ENCODE measurements at regions not wholly inside any gene's neighbourhood (a gene's known extent, or its start where the extent isn't known, plus 50 kb on each side); places are given as distances from the start of the nearest gene placed in this dataset.

DNA sequence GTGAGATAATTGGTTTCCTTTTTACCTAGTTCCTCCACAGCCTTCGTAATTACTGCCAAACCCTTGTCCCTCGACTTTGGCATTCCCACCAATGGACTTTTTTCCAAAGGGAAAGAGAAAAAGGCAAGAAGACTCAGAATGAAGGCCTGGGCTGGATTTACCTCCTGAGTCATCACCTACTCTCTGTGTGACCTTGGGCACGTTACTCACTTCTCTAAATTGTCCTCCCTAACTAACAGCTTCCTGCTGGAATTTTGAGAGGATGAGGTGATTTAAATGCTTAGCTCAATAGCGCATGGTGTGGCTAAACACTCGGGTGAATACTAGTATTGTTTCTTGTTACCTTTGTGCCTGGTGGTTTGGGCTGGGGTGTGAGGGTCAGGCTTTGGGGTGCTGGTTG lies 146.6 kb downstream of the DHX35 start:
- Histone ChIP-seq H2BK120ac (replicated peaks; ENCODE audit: low read depth, low read length) (no peak overlapping the region), H4K5ac (ENCODE audit: insufficient read length, low read depth, low read length) (no peak overlapping the region), H4K91ac (replicated peaks; ENCODE audit: insufficient read length, low read length) (no peak overlapping the region), H3K18ac (ENCODE audit: extremely low read depth, low read length) (no peak overlapping the region), H2BK5ac (ENCODE audit: low read depth, low read length) (no peak overlapping the region), H3K14ac (ENCODE audit: insufficient read length) (no peak overlapping the region), H3K9me3 (ENCODE audit: insufficient read depth in 2 of 2, low read depth in 1 of 2, low read length in 1 of 2) (no peaks in the 10 kb centered on the region), H3K4me3 (ENCODE audit: extremely low read depth in 1 of 4, insufficient read depth in 2 of 4, low read depth in 3 of 4, low read length in 4 of 4) (no peak overlapping the region), H3K27ac (ENCODE audit: low read depth, low read length) (no peak overlapping the region), H3K4ac (replicated peaks; ENCODE audit: insufficient read length, low read depth, low read length) (no peak overlapping the region), H2BK15ac (ENCODE audit: low read length) (no peak overlapping the region), H2AFZ (ENCODE audit: low read length) (no peak overlapping the region), H3K23me2 (ENCODE audit: low read depth, low read length) (peaks cover 2% of the 10 kb centered on the region; the same call in 1 of the 2 replicates), H3K79me2 (ENCODE audit: control insufficient read depth in 1 of 2, insufficient read depth in 2 of 2, low read length in 2 of 2) (no peaks in the 10 kb centered on the region), H4K20me1 (replicated peaks in 1 of 2; ENCODE audit: control insufficient read depth in 1 of 2, insufficient read depth in 2 of 2, low read length in 2 of 2) (no peaks in the 10 kb centered on the region), H3K27me3 (replicated peaks in 1 of 4; ENCODE audit: control insufficient read depth in 3 of 4, extremely low read depth in 1 of 4, insufficient read depth in 3 of 4, low read length in 3 of 4) (no peaks in the 10 kb centered on the region), H3K9ac (replicated peaks in 1 of 4; ENCODE audit: extremely low read depth in 1 of 4, low read depth in 3 of 4, low read length in 3 of 4) (no peak overlapping the region), H2BK12ac (ENCODE audit: low read depth, low read length) (no peak overlapping the region), H3K79me1 (ENCODE audit: low read depth, low read length) (no peaks in the 10 kb centered on the region), H2BK20ac (ENCODE audit: low read length) (no peak overlapping the region), H2AK5ac (ENCODE audit: low read depth, low read length) (no peak overlapping the region), H3K56ac (replicated peaks; ENCODE audit: insufficient read length, low read depth, low read length) (no peak overlapping the region), H3K23ac (ENCODE audit: insufficient read length) (no peak overlapping the region), H3K36me3 (ENCODE audit: control insufficient read depth in 2 of 4, insufficient read depth in 4 of 4, low read length in 3 of 4) (no peaks in the 10 kb centered on the region), H4K8ac (ENCODE audit: extremely low read depth, insufficient read depth, low read length) (no peak overlapping the region), H3K4me2 (ENCODE audit: insufficient read depth in 1 of 2, low read depth in 2 of 2, low read length in 2 of 2) (no peak overlapping the region), H3K4me1 (replicated peaks in 1 of 4; ENCODE audit: control insufficient read depth in 3 of 4, insufficient read depth in 4 of 4, low read length in 3 of 4) (peaks cover 1 to 14% (median 5%) of the 10 kb centered on the region in 4 experiments; a peak in 6 of 7 replicates)
- WGBS, 2 experiments (ENCODE audit: extremely low coverage in 1 of 2, insufficient coverage in 1 of 2, insufficient read length in 1 of 2, insufficient replicate concordance in 2 of 2, low coverage in 1 of 2, low lambda C conversion rate in 2 of 2, missing lambda C conversion rate in 1 of 2): 85% methylated on average over 5 of the region's 5 CpGs; no CpG with 5 or more reads in 1 of the 2 experiments
- DNase-seq (ENCODE audit: low read depth in 1 of 2, low spot score in 2 of 2) (no peak), FAIRE-seq (no peak)
- ChIA-PET POLR2A (ENCODE audit: partially characterized antibody) (no interaction called here), CTCF (ENCODE audit: partially characterized antibody) (interaction anchor here (0.9 to 3.3 kb wide), 4 partner anchors 28 to 312 kb away, joined by 3 to 14 read pairs (median 3); no protein-coding TSS in a partner anchor)
- TF ChIP-seq CHD1 (IDR thresholded peaks at IDR 0.05; ENCODE audit: low read depth, low read length) (no peak), RFX5 (IDR thresholded peaks at IDR 0.05; ENCODE audit: borderline replicate concordance, low read depth, low read length) (no peak), JUND (IDR thresholded peaks at IDR 0.05; ENCODE audit: low read length) (no peak), YY1 (IDR thresholded peaks at IDR 0.05; ENCODE audit: low read depth, low read length) (no peak), RNF2 (IDR thresholded peaks at IDR 0.05; ENCODE audit: borderline replicate concordance, low read depth, low read length, missing control alignments, poor library complexity, severe bottlenecking) (no peak), TEAD4 (IDR thresholded peaks at IDR 0.05; ENCODE audit: low read depth, low read length) (no peak)
